KMS-11 (cell line): ENCODE measurements at regions not wholly inside any gene's neighbourhood (a gene's known extent, or its start where the extent isn't known, plus 50 kb on each side); places are given as distances from the start of the nearest gene placed in this dataset.

Source experiments
- H2AFZ ChIP-seq: fragments of 200-600 bp; sonication (generic); 2 replicates; pipeline ENCODE4 v1.6.1; 2016; ENCODE audit warnings: antibody characterized with exemption, mixed run types, low read depth
- H3K27ac ChIP-seq: fragments of 200-600 bp; sonication (generic); 2 replicates; pipeline ENCODE4 v1.6.1; 2016; ENCODE audit warnings: mild to moderate bottlenecking, mixed run types
- H3K27me3 ChIP-seq: fragments of 200-600 bp; sonication (generic); 2 replicates; pipeline ENCODE4 v1.6.1; 2017; ENCODE audit warnings: mild to moderate bottlenecking, low read depth, mixed run types, moderate library complexity; ENCODE audit not compliant: insufficient read depth
- H3K36me3 ChIP-seq: fragments of 200-600 bp; sonication (generic); 2 replicates; pipeline ENCODE4 v1.6.1; 2017; ENCODE audit warnings: mild to moderate bottlenecking, mixed run types; ENCODE audit not compliant: insufficient read depth
- H3K4me1 ChIP-seq: fragments of 200-600 bp; sonication (generic); 2 replicates; pipeline ENCODE4 v1.6.1; 2016; ENCODE audit warnings: mild to moderate bottlenecking, low read depth, mixed run types; ENCODE audit not compliant: poor library complexity, severe bottlenecking
- H3K4me2 ChIP-seq: fragments of 200-600 bp; sonication (generic); 2 replicates; pipeline ENCODE4 v1.7.0; 2016; ENCODE audit warnings: mild to moderate bottlenecking, mixed run types
- H3K4me3 ChIP-seq: fragments of 200-600 bp; sonication (generic); IDR thresholded peaks from 2 replicates; pipeline ENCODE4 v1.6.1; 2017; ENCODE audit warnings: low read depth, low read length, mixed read lengths; ENCODE audit not compliant: insufficient read depth
- H3K79me2 ChIP-seq: fragments of 200-600 bp; sonication (generic); 2 replicates; pipeline ENCODE4 v1.6.1; 2016; ENCODE audit warnings: low read depth, mixed run types; ENCODE audit not compliant: insufficient read depth
- H3K9ac ChIP-seq: fragments of 200-600 bp; sonication (generic); 2 replicates; pipeline ENCODE4 v1.6.1; 2016; ENCODE audit warnings: mild to moderate bottlenecking, mixed run types
- H4K20me1 ChIP-seq: fragments of 200-600 bp; sonication (generic); 2 replicates; pipeline ENCODE4 v1.6.1; 2016; ENCODE audit warnings: mild to moderate bottlenecking, mixed run types; ENCODE audit not compliant: insufficient read depth
- TF ChIP-seq, protein P1 (sequence below): fragments of 200-600 bp; sonication (generic); conservative IDR thresholded peaks from 2 replicates; pipeline ENCODE4 v1.6.1; 2017; ENCODE audit warnings: low read depth, mild to moderate bottlenecking, antibody characterized with exemption, low read length, moderate library complexity, mixed read lengths

DNA sequence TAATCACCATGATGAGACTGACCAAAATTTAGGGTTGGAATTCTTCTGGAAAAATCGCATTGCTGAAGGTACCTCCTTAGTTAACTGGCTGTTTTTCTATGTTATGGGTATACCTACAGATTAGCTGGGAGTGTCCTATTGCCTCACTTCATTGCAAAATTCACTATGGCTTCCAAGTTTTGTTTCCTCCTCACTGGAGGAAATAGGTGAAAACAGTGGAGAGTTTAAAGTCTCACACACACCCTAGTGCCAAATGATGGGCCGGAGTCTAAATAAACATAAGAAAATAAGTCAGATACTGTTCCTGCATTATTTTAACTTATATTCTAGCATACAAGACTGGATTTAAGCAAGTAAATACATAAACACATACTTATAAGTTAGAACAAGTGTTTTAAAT lies 98.2 kb downstream of the AHR start:
- no peak overlapping the region for H2AFZ ChIP-seq
- H3K79me2 ChIP-seq, result no peaks in the 10 kb centered on the region
- no peak overlapping the region for H3K4me2 ChIP-seq
- H3K27me3 ChIP-seq, result no peaks in the 10 kb centered on the region
- no peaks in the 10 kb centered on the region for H4K20me1 ChIP-seq
- no peak overlapping the region for H3K4me3 ChIP-seq
- TF ChIP-seq, protein P1, sequence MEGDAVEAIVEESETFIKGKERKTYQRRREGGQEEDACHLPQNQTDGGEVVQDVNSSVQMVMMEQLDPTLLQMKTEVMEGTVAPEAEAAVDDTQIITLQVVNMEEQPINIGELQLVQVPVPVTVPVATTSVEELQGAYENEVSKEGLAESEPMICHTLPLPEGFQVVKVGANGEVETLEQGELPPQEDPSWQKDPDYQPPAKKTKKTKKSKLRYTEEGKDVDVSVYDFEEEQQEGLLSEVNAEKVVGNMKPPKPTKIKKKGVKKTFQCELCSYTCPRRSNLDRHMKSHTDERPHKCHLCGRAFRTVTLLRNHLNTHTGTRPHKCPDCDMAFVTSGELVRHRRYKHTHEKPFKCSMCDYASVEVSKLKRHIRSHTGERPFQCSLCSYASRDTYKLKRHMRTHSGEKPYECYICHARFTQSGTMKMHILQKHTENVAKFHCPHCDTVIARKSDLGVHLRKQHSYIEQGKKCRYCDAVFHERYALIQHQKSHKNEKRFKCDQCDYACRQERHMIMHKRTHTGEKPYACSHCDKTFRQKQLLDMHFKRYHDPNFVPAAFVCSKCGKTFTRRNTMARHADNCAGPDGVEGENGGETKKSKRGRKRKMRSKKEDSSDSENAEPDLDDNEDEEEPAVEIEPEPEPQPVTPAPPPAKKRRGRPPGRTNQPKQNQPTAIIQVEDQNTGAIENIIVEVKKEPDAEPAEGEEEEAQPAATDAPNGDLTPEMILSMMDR, result no peak
- no peak overlapping the region for H3K9ac ChIP-seq
- peaks cover under 1% of the 10 kb centered on the region for H3K4me1 ChIP-seq
- H3K36me3 ChIP-seq, result no peaks in the 10 kb centered on the region
- H3K27ac ChIP-seq, result no peak overlapping the region

- no peaks in the 10 kb centered on the region for H3K27me3 ChIP-seq
- H3K36me3 ChIP-seq, result no peaks in the 10 kb centered on the region
- TF ChIP-seq, protein P1, result no peak
- peaks cover 32% of the 10 kb centered on the region for H3K4me1 ChIP-seq
- peak overlapping the region; percentile 58 for H3K4me2 ChIP-seq
- H4K20me1 ChIP-seq, result no peaks in the 10 kb centered on the region
- no peak overlapping the region for H3K9ac ChIP-seq
- H3K27ac ChIP-seq, result peak overlapping the region; percentile 70
- no peaks in the 10 kb centered on the region for H3K79me2 ChIP-seq
- H3K4me3 ChIP-seq, result no peak overlapping the region
- H2AFZ ChIP-seq, result peak overlapping the region; percentile 56
Observed at GRCh38 chr7:17401791-17402627, 103.6 kb downstream of the AHR start.

GRCh38 chr7:17402628-17403278 lies 104.3 kb downstream of the AHR start:
- peak overlapping the region; percentile 56 for H2AFZ ChIP-seq
- H4K20me1 ChIP-seq, result no peaks in the 10 kb centered on the region
- H3K79me2 ChIP-seq, result no peaks in the 10 kb centered on the region
- H3K4me1 ChIP-seq, result peaks cover 40% of the 10 kb centered on the region
- H3K9ac ChIP-seq, result peak overlapping the region; percentile 1; the same call in 1 of the 2 replicates
- TF ChIP-seq, protein P1, result no peak
- H3K27ac ChIP-seq, result peak overlapping the region; percentile 70
- no peaks in the 10 kb centered on the region for H3K27me3 ChIP-seq
- H3K4me3 ChIP-seq, result no peak overlapping the region
- peak overlapping the region; percentile 58 for H3K4me2 ChIP-seq
- no peaks in the 10 kb centered on the region for H3K36me3 ChIP-seq

DNA sequence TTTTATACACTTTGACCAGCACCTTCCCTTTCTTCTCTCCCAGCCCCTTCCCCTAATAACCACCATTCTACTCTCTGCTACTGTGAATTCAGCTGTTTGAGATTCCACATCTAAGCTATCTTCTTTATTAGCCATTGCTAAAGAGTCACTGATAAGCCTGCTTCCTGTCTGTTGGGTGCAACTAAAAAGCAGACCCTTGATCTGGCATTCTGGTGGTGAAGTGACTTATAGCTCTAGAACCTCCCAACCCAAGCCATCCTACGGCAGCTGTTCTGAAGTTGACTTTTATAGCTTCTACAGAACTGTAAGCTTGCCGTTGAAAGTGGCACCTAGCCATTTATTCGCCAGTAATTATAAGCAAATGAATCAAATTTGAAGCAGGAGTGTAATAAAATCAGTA lies 105.6 kb downstream of the AHR start:
- no peaks in the 10 kb centered on the region for H3K79me2 ChIP-seq
- H3K9ac ChIP-seq, result no peak overlapping the region
- H3K4me3 ChIP-seq, result no peak overlapping the region
- peak overlapping the region; percentile 7; the same call in 1 of the 2 replicates for H3K4me2 ChIP-seq
- no peaks in the 10 kb centered on the region for H3K36me3 ChIP-seq
- no peaks in the 10 kb centered on the region for H4K20me1 ChIP-seq
- no peaks in the 10 kb centered on the region for H3K27me3 ChIP-seq
- TF ChIP-seq, protein P1, result no peak
- H3K27ac ChIP-seq, result no peak overlapping the region
- no peak overlapping the region for H2AFZ ChIP-seq
- H3K4me1 ChIP-seq, result peaks cover 44% of the 10 kb centered on the region
